ENCODE measurements at regions not wholly inside any gene's neighbourhood (a gene's known extent, or its start where the extent isn't known, plus 50 kb on each side); places are given as distances from the start of the nearest gene placed in this dataset.

GRCh38 chr2:8046849-8047248 is 635.0 kb upstream of the ID2 start:
- in situ Hi-C loops (cut with MboI; ENCODE audit: low sequenced_read_pairs), result no loop called here

DNA sequence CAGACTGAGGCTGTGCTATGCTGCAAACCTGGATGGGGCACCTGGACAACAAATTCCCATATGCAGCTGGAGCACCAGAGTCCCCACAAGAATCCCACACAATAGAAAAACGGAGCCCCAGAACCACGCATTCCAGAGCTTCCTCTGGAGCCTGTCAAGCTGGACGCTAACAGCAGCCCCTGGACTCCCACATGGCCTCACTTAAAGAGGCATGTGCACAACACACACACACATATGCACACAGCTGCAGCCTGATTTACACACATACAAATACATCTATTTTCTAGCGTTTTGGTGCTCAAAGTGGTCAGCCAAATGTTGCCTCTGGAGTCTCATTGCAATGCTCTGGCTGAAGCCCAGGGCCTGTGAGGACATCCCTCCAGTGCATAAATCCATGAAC is 632.7 kb upstream of the ID2 start:
- in situ Hi-C loops (cut with MboI; ENCODE audit: low sequenced_read_pairs), result no loop called here

GRCh38 chr2:8049851-8050571 is 631.8 kb upstream of the ID2 start:
- in situ Hi-C loops (cut with MboI; ENCODE audit: low sequenced_read_pairs), result no loop called here

DNA sequence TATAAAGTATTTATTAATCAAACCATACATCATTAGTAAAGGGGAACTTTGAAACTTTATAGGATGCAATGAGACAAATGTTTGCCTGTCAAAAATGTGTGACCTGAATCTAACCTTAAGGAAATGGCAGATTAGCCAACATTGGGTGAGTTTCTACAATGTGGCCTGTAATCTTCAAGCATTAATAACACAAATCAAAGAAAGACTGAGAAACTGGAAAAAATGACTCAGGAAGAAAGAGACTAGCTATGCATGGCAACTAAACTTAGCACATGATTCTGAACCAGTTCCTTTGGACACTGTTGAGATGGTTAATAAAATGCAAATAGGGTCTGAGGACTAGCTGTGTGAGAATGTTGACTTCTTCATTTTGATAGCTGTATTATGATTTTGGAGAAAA is 628.6 kb upstream of the ID2 start:
- in situ Hi-C loops (cut with MboI; ENCODE audit: low sequenced_read_pairs), result no loop called here

DNA sequence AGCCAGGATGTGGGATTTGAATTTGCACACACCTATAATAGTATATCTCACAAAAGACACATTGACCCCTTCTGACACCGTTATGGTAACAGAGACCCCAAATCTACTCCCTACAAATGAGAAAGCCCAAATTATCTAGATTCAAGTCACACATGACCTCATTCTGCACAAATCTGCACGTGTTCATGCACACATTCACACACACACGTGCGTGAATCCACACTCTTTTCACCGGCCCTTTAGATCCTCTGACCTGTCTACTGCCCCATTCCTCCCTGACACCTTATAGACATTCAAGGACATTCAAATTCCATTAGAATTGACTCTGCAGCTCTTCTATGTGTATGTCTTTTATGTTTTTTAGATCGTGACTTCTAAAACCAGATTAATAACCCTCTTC is 627.8 kb upstream of the ID2 start:
- in situ Hi-C loops (cut with MboI; ENCODE audit: low sequenced_read_pairs), result no loop called here

DNA sequence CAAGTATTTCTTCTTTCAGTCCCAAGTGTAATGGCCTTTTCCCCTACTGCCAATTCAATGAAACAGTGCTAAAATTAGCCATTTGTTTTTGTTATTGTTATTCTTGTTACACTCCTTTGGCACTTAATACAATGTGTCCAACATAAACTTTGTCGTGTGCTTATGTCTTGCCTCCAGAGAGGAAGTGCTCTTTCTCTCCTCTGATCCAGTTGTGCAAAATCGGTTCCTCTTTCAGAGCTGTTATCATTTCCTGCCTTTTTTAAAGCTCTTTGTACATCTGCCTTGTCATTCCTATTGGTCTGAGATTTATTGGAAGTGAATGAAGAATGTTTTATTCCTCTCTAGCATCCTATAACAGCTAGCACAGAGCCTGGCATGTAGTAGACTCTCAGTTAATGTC is 623.2 kb upstream of the ID2 start:
- in situ Hi-C loops (cut with MboI; ENCODE audit: low sequenced_read_pairs), result no loop called here

GRCh38 chr2:8059255-8059654 is 622.6 kb upstream of the ID2 start:
- in situ Hi-C loops (cut with MboI; ENCODE audit: low sequenced_read_pairs), result no loop called here

GRCh38 chr2:8059794-8060193 is 622.1 kb upstream of the ID2 start:
- in situ Hi-C loops (cut with MboI; ENCODE audit: low sequenced_read_pairs), result no loop called here

DNA sequence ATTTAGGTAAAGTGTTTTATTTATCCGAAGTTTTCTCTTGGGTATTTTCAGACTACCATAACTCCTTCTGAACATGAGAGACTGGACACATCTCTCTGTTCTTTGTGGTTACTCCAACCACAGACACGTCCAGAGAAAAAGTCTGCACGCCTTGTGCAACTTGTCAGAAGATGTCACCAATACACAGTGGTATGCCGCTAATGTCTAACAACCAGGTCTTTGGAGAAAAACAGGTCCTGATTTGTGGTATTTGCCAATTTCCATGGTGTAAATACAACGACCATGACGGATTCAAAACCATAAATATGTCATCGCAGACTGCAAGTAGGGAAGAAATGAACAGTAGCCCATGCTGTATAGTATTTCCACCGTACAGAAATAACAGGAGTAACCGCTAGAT is 620.6 kb upstream of the ID2 start:
- in situ Hi-C loops (cut with MboI; ENCODE audit: low sequenced_read_pairs), result no loop called here

DNA sequence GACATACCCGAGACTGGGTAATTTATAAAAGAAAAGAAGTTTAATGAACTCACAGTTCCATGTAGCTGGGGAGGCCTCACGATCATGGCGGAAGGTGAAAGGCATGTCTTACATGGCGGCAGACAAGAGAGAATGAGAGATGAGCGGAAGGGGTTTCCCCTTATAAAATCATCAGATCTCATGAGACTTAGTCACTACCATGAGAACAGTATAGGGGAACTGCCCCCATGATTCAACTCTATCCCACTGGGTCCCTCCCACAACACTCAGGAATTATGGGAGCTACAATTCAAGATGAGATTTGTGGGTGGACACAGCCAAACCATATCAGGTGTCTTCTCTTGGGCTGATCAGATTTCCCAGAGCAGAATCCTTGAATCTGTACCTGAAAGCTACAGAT is 617.3 kb upstream of the ID2 start:
- in situ Hi-C loops (cut with MboI; ENCODE audit: low sequenced_read_pairs), result no loop called here

DNA sequence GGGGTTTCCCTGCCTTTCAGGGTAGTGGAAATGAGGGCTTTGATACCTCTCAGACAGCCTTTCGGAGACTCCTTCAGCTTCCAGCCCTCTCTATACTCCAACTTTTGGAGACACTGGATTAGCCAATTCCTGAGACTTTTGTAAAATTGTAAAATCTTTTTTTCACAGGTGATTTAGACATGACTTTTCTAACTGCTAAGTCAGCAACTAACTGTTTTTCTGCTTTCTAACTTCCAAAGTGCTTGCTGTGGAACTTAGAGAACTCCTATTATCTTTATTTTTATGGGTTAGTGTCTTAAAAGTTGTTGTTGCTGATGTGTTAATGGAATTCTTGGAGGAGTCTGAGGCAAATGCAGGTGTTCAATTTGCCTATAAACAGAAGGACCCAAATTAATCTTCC is 616.7 kb upstream of the ID2 start:
- in situ Hi-C loops (cut with MboI; ENCODE audit: low sequenced_read_pairs), result no loop called here

- in situ Hi-C loops (cut with MboI; ENCODE audit: low sequenced_read_pairs), result no loop called here
Measured at GRCh38 chr2:8067784-8068336, 614.0 kb upstream of the ID2 start.

DNA sequence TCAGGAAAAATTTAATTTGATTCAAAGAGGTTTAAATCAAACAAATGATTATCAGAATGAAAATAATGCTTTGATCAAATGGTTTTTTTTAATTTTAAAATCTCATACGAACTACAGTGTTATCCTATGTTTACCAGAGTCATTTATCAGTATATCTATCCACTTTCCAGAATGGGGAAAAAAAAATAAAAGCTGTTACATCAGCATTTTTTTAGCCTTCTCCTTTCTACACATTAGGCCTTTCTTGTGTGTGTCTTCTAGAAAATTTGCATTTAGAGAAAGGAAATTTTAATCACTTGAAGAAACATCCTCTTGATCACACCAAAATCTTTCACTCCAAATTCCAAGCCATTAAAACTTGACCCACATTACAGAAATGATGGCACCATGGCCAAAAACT is 608.9 kb upstream of the ID2 start:
- in situ Hi-C loops (cut with MboI; ENCODE audit: low sequenced_read_pairs), result no loop called here

DNA sequence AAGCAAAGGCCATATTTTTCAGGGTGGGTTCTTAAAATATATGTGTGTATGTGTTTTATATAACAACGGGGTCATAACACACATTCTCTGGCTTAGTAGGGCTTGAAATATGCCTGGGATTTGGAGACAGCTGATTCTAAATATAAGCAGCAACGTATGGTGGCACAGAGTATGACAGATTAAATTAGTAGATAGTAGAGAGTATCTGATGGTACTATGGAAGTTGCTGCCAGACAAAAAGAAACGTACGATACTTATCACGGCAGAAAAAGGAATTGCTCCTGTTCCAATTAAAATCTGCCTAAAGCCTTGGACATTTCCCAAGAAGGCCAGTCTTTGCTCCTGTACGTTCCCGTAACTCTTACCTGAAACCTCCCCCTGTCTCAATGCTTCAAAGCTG is 607.9 kb upstream of the ID2 start:
- in situ Hi-C loops (cut with MboI; ENCODE audit: low sequenced_read_pairs), result no loop called here

- in situ Hi-C loops (cut with MboI; ENCODE audit: low sequenced_read_pairs), result no loop called here
Measured at GRCh38 chr2:8076448-8077342, 605.2 kb upstream of the ID2 start.

- in situ Hi-C loops (cut with MboI; ENCODE audit: low sequenced_read_pairs), result no loop called here
Measured at GRCh38 chr2:8078705-8079104, 603.2 kb upstream of the ID2 start.

DNA sequence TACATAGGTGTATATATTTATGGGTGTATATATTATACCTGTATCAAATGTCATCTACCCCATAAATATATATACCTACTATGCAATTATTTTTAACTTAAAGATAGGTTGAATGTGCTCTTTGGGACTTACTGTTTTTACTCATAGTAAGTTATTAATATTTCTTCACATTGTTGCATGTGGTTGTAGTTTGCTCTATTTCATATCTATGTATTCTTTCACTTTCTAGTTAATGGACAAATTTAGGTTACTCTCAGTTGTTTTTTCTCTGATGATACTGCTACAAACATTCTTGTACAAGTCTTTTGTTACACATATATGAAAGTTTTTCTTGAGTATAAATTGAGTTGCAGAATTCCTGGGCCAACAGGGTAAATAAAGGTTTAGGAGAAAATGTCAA is 601.8 kb upstream of the ID2 start:
- in situ Hi-C loops (cut with MboI; ENCODE audit: low sequenced_read_pairs), result no loop called here

- in situ Hi-C loops (cut with MboI; ENCODE audit: low sequenced_read_pairs), result no loop called here
Measured at GRCh38 chr2:8081130-8081529, 600.7 kb upstream of the ID2 start.

GRCh38 chr2:8082840-8083239 is 599.0 kb upstream of the ID2 start:
- in situ Hi-C loops (cut with MboI; ENCODE audit: low sequenced_read_pairs), result no loop called here

DNA sequence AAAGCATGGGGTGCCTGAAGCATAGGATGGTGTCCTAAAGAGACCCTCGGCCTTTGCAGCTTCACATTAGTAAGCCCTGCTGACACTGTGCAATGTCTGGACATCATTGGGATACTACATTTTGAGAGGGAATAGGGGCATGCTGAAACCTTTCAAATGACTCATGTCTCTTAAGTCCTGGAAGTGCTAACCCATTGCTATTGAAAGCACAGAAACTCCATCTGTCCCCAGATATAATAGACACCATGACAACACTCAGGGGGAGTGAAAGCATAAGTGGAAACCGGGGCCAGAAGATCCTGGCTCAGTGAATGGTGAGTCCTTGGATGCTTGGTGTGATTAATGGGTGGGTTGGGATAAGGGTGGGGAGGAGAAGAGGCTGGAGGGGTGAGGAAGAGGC is 595.5 kb upstream of the ID2 start:
- in situ Hi-C loops (cut with MboI; ENCODE audit: low sequenced_read_pairs), result no loop called here

GRCh38 chr2:8086796-8087479 is 594.9 kb upstream of the ID2 start:
- in situ Hi-C loops (cut with MboI; ENCODE audit: low sequenced_read_pairs), result no loop called here

DNA sequence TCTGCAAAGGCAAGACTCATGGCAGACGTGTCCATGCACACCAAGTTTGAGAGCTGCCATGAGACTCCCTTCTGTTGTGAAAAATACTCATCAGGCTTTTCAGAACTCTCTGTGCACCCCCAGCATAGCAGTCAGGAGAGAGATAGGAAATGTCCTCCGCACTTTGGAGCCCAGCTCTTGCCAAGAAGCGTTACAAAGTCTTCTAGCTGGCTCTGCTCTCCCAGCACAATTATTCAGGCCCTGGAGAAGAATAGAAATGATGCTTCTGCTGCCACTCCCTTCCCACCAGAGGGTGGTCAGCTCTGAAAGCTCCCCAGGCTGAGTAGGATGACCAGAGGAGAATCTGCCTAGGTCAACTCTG is 594.4 kb upstream of the ID2 start:
- in situ Hi-C loops (cut with MboI; ENCODE audit: low sequenced_read_pairs), result no loop called here
